NCI-H1417 (cell line): ENCODE measurements at regions not wholly inside any gene's neighbourhood (a gene's known extent, or its start where the extent isn't known, plus 50 kb on each side); places are given as distances from the start of the nearest gene placed in this dataset.

ENCODE experiments used
- DNase-seq, 3 experiments: peaks; one replicate each; lab custom pipeline; 2025; lab: John Stamatoyannopoulos, UW

DNA sequence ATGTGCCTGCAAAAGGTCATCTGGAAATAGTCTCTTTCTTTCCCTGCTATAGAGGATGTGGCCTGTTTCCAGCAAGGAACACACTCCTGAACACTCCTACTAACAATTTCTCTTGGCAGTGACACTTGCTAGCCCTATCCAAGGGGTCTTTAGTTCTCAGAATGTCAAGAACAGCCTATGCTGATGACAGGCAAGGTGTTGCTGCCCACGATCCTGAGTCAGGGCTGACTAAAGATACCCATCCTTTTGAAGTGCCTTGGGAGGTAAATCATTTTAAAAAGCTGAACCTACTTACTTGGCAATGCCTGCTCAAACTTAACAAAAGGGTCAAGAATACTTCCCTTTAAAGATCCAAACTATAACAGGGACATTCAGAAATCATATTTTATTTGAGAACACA is 1146.4 kb downstream of the VRK1 start:
- no peak for DNase-seq

DNA sequence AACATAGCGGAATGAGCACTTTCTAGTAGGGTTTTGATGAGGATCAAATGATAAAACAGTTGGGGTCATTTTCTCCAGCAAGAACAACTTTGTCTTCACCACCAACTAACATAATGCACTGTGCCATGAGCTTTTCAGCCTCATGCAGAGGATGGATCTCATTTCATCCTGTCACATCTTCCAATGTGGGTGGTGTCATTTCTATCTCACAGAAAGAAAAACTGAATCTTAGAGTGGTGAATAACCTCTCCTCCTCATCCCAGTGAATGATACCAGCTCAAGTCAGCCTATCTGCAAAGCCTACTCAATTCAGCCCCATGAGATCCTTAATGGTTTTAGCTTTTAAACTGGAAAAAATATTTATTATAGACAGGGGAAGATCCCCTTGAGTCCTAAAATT is 1147.2 kb downstream of the VRK1 start:
- DNase-seq = no peak

DNA sequence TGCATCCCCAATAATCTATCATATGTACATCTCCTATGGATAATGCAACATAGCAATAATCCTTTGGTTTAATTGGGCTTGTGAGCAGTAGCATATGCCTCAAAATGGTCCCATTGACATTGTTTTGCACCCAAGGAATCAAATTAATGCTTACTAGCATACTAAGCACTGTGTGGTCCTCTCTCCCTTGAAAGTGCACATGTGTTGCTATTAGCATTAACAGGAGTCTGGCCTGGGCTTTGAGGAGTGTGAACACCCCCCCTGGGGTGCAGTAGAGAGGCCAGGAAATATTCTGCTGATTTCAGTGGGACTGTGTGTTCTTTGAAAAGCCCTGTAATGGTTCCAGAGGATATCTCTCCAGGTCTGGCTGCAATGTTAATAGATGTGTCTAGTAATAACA is 1148.4 kb downstream of the VRK1 start:
- DNase-seq = peak in 1 of 3 experiments; percentile 59

DNA sequence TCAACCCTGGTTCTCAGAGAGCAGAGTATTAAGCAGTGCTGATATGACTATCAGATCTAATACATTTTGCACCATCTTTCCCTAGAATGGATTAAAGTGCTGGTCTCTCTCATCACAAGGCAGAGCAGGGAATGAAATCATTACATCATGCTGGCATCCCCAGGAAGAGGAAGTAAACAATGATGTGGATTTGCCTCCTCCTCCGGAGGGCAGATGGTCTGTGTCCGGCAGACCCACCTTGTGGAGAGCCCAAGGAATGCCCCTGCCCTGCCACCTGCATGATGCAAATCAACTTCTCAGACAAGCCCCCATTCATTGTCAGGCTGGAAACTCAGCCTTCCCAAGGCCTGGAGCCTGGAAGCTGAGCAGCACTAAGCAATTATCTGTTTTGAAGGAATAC is 1149.1 kb downstream of the VRK1 start:
- DNase-seq = no peak

DNA sequence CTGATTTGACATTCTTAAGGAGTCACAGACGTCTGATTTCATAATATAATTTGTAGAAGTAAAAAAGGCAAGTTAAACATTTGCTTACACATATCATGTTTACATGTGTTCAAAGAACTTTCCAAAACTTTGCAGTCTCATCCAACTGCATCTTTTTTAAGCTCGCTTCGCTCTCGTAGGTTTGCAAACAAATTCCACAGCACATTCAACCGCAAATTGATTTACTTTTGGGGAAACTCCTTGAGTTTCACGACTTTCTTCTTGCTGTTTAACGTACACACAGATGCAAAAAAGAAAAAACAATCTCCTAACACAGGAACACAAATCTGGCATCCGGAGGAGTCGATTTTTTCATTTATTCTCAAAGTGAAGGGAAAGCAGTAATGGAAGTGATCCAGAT is 1149.5 kb downstream of the VRK1 start:
- DNase-seq = no peak

DNA sequence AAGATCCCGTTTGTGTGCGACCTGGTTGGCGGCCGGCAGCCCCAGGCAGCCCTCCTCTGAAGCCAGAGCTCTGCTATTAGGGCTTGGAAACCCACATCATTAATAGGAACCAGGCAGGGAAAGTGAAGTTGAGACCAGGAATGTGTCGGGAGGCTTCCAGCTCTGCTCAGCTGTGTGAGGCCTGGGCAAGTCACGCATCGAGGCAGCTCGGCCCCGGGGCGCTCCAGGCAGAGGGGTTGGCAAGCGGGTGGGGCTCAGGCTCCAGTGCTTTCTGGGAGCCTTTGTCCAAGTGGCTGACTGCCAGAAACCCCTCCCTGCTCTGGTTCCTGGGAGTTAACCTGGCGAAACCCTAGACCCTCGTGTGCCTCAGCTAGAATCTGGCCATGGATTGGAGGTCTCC is 1151.7 kb downstream of the VRK1 start:
- DNase-seq = no peak

DNA sequence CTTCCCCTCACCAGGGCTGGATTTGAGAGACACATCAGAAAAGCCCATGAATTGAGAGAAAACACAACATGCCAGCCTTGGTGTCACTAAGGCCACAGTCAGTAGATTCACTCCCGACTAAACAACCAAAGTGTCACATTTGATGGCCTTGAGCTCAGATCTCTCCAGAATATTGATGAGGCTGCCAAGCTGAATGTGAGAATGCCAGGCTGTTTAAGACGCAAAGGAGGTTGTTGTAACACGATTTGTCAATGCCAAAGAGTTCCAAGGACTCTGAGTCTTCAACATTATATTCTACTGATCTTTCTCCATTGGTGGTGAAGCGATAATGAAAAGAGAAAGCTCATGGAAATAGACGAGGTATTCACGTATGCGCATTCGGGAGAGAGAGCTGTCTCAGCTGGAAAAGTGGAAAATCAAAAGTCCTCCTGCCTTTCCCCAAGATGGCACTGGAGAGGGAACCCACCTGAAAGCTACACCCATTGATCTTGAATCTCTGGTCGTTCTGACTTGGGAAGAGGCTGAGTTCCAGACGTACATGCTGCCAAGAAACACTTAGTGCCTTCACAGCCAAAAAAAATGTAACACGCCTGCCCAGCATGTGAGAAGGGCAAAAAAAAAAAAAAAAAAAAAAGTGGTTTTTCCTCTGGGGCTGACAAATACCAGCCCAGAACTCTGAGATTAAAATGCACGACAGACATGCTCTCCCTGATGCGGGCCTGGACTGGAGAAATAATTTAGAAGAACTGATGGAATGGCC is 1159.6 kb downstream of the VRK1 start:
- no peak for DNase-seq

DNA sequence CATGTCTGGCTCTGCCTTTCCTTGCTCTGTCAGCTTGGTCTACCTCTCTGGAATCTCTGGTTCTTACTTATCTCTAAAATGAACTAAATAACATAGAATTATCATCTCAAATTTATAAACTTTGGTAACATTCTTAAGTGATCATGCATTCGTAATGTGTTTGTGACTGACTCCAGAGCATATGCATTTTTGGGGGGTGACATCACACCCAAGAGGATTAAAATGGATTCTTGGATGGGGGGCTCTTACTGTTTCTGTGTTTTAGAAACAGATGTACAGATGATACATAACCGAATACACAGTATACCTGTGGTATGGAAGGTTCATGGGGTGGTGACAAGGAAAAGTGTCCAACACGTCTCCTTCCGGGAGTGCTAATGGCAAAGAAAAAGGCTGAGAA is 1162.1 kb downstream of the VRK1 start:
- DNase-seq = no peak

DNA sequence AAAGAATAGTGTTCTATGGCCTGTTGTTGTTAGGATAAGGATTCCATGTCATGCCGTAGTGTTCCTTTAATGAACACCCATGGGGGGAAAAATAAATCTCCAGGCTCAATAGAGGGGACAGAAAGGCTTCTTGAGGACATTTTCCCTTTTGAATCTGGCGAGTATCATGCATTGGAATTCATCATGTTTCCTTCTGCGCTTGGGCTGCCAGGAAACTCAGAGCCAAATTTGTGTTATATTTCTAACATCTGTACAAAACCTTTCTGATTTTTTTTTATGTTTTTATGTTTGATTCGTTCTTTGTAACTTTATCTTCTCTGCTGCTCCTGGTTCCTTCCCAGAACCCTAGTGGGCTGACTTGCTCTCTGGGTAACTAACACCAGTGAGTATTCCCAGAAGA is 1163.3 kb downstream of the VRK1 start:
- DNase-seq = no peak

DNA sequence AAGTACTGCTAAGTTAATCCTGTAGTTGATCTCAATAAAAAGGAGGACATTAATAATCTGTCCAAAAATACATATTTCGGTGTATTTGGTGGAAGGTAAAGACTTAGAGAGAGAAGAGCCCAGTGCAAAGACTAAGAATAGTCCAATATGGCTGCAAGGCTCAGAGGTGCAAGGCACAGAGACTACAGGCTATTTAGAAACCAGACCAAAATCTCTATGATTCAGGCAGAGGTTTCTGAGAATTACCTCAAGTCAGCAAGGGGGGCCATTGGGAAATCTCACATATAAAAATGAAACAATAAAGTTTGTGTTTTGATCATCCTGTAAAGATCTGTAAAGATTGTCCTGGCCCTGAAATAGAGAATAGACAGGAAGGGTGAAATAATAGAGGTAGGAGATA is 1173.0 kb downstream of the VRK1 start:
- DNase-seq = no peak

DNA sequence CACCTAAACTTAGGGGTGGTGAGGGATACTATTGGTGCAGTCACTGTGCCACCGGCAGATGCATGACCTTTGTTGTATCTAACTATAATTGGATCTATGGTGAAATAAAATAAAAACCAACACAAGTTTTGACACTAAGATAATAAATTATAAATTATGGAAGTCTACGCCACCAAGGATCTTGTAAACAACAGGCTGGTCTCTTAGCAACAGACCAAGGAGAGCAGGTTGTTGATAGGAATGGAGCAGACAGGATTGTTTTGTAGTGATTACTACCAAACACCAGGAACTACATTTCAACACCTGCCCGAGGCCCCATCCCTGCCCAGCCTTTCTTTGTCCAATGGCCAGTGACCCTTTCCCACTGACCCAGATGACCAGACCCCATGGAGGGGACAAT is 1178.0 kb downstream of the VRK1 start:
- DNase-seq = peak in 2 of 3 experiments; percentile 35 to 78

DNA sequence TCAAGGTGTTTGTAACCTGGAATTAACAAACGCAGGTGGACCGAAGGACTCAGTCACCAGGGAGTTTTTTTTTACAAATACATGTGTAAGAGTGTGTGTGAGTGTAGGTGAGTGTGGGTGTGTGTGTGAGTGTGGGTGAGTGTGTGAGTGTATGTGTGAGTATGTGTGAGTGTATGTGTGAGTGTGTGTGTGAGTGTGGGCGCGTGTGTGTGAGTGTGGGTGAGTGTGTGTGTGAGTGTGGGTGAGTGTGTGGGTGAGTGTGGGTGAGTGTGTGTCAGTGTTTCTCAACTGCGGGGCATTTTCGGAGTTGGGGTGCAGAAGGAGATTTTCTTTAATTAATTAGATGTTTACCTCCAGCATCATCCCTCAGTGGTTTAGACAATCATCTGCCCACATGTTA is 1178.8 kb downstream of the VRK1 start:
- DNase-seq = no peak

DNA sequence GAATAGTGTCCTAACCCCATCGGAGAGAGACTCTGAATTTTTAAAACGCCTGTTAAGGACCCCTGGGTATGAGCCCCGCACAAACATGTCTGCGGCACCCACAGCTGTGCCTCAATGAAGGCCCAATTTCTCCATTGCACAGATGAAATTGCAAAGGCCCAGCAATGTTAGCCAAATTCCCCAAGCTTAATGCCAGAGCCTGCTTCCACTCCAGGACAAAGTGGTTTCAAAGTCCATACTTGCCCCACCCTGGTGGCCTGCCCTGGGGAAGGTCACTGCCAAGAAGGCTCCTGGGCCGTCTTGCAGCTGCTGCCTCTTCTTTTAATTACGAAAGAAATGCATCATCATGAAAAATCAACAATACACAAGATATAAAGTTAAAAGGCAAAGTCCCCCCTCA is 1179.7 kb downstream of the VRK1 start:
- no peak for DNase-seq

DNA sequence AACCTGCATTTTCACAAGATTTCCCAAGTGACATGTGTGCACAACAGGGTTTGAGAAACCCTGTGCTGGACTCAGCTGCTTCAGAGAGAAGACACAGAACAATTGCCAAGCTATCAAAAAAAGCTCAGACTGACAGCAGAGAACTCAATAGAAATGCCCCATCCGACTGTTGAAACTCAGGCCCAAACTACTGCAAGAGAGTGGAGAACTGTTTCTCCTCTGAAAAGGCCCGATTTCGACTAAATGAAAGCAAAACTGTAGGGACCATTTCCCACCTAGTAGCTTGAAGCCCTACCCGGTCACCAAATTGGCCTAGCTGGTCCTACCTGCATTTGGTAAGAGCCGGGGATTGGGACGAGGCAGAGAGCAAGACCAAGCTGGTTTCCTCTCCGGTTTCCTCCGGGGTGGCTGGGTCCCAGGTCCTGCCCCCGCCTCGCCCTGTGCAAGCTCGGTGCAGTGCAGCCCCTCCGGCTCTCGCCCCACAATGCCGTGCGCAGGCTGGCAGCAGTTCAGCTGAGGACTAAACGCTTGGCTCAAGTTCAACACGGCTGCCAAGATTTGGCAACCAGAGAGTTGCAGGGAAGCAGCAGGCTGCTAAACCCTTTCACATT is 1180.6 kb downstream of the VRK1 start:
- no peak for DNase-seq

DNA sequence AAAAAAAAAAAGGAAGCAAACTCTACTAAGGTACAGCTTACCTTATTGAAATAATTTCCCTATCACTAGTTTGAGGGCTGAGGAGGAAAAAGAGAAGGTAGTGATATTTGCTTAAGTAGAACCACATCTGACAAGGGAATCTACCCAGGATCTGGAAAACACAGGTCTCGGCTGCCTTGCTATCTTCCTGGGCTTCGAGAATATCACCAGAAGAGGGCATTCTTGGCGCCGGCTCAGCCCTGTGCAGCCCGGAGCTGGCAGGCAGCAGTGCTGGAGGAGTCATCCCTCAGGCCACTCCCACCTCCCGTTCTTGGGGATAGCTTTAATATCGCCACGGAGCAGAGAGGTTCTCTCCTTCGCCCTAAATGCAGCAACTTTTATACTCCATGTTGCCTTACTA is 1181.2 kb downstream of the VRK1 start:
- DNase-seq = peak; percentile 5 to 55 (median 35)

DNA sequence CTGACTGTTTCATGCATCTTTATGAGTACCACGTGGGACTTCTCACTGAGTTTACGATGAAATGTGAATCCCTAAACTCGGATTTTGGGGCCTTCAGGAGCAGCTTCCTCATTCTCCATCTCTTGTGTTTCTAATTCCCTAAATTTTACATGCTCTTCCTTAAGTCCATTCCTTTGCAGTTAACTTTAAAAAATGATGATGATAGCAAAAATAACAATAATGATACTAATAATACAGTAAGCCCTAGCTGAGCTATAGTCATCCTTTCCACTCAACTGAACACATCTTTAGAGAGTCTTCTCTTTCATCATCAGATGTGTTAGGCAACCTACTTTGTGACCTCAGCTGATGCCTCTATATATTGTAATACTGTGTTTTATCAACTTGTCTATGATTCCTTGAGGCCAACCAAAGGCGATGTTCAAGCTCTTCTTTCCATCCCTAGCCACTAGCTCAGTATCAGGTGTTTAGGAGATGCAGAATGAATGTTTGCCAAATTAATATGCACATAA is 1196.4 kb downstream of the VRK1 start:
- DNase-seq = no peak

DNA sequence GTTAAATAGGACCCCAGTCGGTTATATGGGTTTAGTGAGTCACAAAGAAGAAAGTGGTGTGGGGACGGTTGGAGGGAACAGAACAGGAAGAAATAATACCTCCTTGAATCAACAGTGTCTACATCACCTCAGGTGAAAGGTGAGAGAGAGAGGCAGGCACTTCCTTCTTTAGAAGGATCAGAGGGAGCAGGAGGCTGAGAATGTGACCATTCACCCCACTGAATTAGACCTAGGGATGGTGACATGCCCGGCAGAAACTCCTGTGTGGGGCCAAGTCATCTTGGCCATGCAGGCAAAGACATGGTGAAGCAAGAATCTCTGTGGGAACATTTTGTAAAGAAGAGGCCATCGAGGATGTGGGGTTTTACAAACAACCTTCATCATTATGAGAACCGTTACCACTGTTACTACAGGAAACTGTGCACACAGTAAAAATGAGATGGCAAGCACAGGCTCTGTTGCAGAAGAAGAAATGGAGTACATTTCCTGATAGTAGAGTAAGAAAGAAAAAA is 1196.9 kb downstream of the VRK1 start:
- DNase-seq = no peak

DNA sequence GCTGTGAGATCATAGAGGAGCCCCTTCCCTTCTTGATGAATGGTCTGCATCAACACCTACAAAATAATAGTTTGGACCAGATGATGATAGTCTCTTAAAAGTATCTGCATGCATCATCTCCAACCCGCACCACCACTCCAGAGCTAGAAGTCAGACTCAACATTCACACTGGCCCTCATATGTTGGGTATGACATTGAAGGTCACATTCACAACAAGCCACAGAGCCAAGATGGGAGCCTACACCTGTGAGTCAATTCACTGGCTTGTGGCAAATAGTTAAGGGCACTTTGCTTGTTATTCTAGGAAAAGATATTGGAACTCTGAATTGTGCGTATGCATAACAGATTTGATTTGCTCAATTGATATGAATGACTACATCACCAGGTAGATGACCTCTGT is 1197.9 kb downstream of the VRK1 start:
- DNase-seq = no peak

DNA sequence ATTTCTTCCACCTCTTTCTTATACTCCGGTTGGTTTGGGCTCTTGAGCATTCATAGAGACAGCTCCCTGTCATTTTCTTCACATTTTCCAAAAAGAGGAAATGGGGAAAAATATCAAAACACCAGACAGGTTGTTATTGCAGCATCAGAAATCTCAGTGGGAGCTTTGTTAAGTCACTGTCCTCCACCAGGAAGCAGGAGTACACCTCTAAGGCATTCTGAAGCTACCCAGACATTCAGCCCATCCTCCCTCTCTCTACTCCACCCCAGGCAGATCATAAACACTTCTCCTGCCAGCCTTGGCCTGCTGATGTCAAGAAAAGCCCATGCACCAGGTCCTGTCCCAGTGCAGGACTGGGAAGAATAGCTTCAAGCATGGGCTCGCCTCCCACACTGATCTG is 1198.3 kb downstream of the VRK1 start:
- DNase-seq = no peak

DNA sequence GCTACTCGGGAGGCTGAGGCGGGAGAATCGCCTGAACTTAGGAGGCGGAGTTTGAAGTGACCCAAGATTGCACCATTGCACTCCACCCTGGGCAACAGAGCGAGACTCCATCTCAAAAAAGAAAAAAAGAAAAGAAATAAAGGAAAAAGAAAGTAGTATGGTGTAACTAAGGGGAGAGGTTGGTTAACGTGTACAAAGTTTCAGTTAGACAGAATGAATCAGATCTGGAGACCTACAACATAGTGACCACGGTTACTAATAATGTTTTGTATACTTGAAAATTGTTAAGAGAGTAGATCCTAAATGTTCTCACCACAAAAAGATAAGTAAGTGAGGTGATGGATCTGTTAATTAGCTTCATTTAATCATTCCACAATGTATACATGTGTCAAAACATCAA is 1208.8 kb downstream of the VRK1 start:
- DNase-seq = no peak

DNA sequence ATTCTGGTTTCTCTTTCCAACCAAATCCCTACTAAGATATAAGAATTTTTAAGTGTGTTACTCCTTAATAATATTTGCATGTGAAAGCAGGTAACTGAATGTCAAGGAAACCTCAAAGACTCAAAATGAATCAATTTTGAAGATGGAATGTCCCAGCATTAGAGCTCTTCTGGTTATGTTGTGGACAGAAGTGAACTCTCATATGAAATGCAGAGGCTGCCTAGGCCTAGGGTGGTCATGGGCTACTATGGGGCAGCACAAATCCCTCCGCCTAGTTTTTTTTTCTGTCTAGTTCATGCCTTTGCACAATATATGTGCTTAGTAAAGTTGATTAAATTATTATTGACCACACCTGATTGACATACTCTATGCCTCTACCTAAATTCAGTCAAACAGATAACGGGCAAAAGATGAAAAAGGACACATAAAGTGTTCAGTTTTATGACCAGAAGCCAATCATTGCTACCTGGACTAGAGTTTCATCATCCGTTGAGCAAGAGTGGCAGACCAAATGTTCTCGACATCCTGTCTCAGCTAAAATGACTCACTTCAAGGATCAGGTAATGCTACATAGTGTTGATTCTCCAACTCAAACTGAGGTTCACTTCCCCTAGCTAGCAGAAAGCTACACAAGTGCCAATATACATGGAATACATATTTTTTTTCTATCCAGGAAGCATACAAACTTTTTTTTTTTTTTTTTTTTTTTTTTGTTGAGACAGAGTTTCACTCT is 1211.4 kb downstream of the VRK1 start:
- DNase-seq = no peak

DNA sequence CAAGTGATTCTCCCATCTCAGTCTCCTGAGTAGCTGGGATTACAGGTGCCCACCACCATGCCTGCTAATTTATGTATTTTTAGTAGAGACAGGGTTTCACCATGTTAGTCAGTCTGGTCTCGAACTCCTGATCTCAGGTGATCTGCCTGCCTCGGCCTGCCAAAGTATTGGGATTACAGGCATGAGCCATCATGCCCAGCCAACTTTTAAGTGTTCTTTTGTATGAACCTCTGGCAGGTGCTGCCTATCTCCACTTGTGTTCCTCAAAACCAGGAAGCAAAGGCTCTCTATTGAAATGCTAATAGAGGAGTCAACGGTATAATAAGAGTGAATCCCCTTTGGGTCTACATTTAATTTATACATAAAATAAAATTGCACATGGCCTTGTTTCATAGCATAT is 1212.0 kb downstream of the VRK1 start:
- DNase-seq = peak in 2 of 3 experiments; percentile 4 to 51

DNA sequence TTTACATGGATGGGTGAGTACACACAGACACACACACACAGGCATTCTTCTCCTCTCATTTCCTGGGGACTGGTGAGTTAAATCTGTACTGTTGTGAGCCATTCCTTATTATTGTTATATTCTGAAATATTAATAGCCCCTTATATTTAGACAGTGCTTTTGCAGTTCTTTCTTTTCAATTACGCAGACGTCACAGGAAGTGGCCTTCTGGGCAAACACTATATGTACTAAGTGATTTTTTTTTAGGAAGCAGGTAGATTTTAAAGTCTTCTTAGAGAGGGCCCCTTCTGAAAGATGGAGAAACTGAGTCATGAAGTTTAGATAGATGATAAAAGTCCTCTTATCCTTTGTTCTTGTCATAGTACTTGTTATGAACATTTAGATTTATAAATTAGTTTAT is 1213.6 kb downstream of the VRK1 start:
- DNase-seq = no peak
